Ishikawa (cell line): ENCODE measurements at regions not wholly inside any gene's neighbourhood (a gene's known extent, or its start where the extent isn't known, plus 50 kb on each side); places are given as distances from the start of the nearest gene placed in this dataset.
A peak's percentile ranks its signal among the peaks of the same experiment; 100 is the strongest.

Experiments used
- CEBPB ChIP-seq: IDR thresholded peaks from 2 replicates; pipeline ENCODE4 v1.6.1; 2012
- CREB1 ChIP-seq: IDR thresholded peaks from 2 replicates; pipeline ENCODE4 v1.6.1; 2012; ENCODE audit warnings: low read depth
- EGR1 ChIP-seq: IDR thresholded peaks from 2 replicates; pipeline ENCODE4 v1.6.1; 2012
- EP300 ChIP-seq: IDR thresholded peaks from 2 replicates; pipeline ENCODE4 v1.6.1; 2012; ENCODE audit warnings: borderline replicate concordance
- FOXM1 ChIP-seq: IDR thresholded peaks from 2 replicates; pipeline ENCODE4 v1.6.1; 2012; ENCODE audit warnings: low read depth, borderline replicate concordance
- NFIC ChIP-seq: IDR thresholded peaks from 2 replicates; pipeline ENCODE4 v1.6.1; 2012
- RAD21 ChIP-seq: IDR thresholded peaks from 2 replicates; pipeline ENCODE4 v1.6.1; 2012; ENCODE audit warnings: low read depth
- REST ChIP-seq: IDR thresholded peaks from 2 replicates; pipeline ENCODE4 v1.6.1; 2012; ENCODE audit warnings: low read depth, mild to moderate bottlenecking
- TAF1 ChIP-seq: IDR thresholded peaks from 2 replicates; pipeline ENCODE4 v1.6.1; 2012; ENCODE audit warnings: low read depth, mild to moderate bottlenecking
- TCF12 ChIP-seq: IDR thresholded peaks from 2 replicates; pipeline ENCODE4 v1.6.1; 2012; ENCODE audit warnings: low read depth
- TEAD4 ChIP-seq: IDR thresholded peaks from 2 replicates; pipeline ENCODE4 v1.6.1; 2012
- YY1 ChIP-seq: IDR thresholded peaks from 2 replicates; pipeline ENCODE4 v1.6.1; 2012; ENCODE audit warnings: low read depth
- ZBTB7A ChIP-seq: IDR thresholded peaks from 2 replicates; pipeline ENCODE4 v1.6.1; 2012; ENCODE audit warnings: low read depth
- TF ChIP-seq, protein P1 (sequence below): IDR thresholded peaks from 2 replicates; pipeline ENCODE4 v1.6.1; 2012
- TF ChIP-seq, protein P2 (sequence below): IDR thresholded peaks from 2 replicates; pipeline ENCODE4 v1.6.1; 2012

DNA sequence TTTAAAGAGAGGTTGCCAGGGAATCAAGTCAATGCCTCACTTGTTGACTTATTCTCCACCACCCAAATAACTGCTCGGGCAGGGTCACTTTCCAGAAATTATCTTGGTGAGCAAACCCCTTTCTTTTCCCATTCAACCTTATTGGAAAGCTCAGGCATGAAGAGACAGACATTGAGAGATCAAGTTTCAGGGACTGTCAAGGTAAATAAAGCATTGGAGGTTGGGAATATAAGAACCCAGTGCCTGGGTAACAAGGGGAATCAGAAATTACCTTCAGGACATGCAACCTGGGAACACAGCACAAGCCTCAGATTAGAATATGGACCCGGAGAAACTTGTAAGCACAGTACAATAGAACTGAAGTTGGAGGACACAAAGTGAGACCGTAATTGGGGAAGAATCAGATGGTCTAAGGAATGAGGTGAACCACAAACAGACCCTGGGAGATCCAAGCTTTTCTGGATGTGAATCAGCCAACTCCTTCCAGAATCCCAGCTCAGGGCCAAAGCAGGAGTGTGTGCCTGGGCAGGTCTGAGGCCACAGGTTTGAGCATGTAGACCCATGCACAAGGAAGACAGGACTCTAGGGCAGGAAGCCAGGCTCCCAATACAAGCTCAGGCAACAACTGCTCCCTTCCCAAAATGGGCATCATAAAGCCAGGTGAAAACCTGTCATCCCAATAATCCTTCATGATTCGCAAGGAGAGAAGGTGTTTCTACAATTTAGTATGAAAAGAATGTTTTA is 512.8 kb downstream of the MAFB start:
- TF ChIP-seq TAF1 (no peak), ZBTB7A (no peak), TEAD4 (no peak), NFIC (no peak), REST (no peak), RAD21 (no peak), CREB1 (no peak), TCF12 (no peak), EP300 (no peak), EGR1 (no peak), YY1 (no peak), FOXM1 (no peak), CEBPB (no peak)
- TF ChIP-seq, protein P1, sequence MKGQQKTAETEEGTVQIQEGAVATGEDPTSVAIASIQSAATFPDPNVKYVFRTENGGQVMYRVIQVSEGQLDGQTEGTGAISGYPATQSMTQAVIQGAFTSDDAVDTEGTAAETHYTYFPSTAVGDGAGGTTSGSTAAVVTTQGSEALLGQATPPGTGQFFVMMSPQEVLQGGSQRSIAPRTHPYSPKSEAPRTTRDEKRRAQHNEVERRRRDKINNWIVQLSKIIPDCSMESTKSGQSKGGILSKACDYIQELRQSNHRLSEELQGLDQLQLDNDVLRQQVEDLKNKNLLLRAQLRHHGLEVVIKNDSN = no peak
- TF ChIP-seq, protein P2, sequence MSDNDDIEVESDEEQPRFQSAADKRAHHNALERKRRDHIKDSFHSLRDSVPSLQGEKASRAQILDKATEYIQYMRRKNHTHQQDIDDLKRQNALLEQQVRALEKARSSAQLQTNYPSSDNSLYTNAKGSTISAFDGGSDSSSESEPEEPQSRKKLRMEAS = no peak

DNA sequence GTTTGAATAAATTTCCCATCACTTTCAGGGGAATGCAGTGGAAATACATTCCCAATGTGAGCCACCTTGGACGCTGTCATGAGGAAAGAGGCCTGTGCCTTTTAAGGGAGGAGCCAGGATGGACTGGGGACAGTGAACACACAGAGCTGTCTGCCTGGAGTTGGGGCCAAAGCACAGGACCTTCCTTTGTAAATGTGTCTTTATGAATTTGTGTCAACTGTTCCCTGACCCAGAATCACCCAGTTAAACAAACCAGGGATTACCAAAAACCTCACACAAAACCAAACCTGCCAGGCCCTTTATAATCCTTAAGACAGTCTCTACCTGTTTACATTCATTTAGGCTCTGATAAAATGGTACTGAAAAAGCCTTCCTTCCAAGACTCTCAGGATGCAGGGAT is 513.7 kb downstream of the MAFB start:
- TF ChIP-seq RAD21 (no peak), NFIC (no peak), TCF12 (no peak)

DNA sequence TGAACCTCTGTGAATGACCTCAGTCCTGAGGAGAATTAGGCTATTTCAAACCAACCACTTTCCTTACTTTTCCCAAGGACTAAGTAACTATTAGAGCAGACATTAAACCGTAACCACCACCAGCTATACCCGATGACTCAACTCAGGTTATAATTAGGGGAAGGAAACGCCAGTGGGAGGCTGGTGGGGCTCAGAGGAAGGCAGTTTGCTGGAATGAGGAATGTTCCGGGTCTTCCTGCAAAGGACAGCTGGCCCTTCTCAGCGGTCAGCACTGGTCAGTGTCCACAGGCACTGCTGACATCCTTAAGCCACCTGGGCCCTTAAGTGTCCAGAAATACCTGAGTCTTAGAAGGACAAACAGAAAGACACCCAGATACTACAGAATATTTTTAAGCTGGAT is 515.2 kb downstream of the MAFB start:
- no peak for TF ChIP-seq ZBTB7A
- no peak for TF ChIP-seq RAD21
- no peak for TF ChIP-seq CEBPB
- TF ChIP-seq REST = no peak

DNA sequence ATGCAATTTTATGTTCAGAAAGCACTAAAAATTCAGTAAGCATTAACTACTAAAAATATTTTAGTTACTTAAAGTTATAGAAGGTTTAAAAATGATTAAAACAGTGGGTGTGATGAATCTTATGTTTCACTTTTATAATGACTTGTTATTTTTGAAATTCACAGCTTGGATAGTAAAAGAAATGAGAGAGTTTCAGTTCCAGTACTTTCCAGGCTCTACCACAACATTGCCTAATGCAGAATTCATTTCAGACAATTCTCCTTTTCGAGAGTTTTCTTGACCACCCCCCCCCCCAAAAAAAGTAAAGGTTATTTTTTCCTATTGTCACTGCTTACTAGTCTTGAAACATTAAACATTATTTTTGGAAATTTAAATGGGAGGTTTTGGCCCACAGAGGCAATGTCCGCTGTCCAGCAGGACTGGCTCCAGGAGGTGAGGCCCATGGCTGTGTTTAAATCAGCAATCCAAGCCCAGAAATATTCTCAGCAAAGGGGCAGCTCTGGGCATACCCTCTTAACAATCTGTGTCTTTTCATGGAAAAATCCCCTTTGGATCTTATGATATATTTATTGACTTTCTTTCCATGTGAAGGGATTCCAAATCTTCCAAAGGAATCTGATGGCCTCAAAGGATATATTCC is 519.9 kb downstream of the MAFB start:
- TF ChIP-seq RAD21 (no peak), TCF12 (no peak), TAF1 (no peak), EGR1 (no peak)
- TF ChIP-seq, protein P2 = no peak

DNA sequence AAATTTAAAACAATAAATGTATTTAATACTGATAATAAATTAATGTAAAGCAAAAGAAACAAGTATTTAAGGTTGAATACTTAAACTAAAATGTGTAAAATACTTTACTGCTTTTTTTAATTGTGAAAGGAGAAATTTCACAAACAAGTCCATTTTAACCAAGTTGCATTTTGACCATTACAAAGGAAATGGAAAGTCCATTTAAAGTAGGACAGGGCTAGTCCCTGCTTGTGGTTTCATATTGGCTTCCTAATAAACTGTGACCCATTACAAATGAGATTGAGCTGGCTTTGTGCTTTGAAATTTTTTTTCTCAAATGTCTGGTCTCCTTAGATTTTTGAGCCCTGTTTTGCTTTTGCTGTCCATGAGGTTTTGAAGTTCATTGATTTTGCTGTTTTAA is 527.6 kb downstream of the MAFB start:
- TF ChIP-seq TAF1 = no peak
- TF ChIP-seq YY1 = no peak
- TF ChIP-seq FOXM1 = no peak
- TF ChIP-seq EP300 = no peak
- TF ChIP-seq, protein P1 = no peak
- no peak for TF ChIP-seq EGR1

DNA sequence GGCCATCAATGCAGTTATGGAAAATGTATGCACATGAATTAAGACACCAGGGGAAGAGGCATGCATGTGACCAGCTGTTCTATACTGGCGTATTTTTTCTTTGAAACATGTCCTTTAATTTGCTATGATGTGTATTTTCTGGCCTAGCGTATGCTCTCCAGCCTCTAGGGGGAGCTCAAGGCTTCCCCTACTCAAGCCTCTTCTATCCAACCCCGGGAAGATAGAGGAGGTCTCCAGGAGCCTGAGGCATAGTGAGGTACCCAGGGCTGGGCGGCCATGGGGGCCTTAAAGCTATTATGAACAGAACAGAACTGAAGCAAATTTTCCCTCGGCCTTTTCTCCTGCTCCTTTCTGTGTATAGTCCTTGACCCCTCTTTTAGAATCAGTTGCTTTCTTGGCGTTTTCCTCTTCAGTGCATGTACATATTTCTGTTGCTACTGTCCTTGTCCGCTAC is 528.9 kb downstream of the MAFB start:
- TF ChIP-seq RAD21 (peak; percentile 45; the same call in 1 of the 2 replicates), YY1 (no peak)

GRCh38 chr20:40159276-40159675 is 529.8 kb downstream of the MAFB start:
- TF ChIP-seq TEAD4 = no peak
- TF ChIP-seq EP300 = no peak
- TF ChIP-seq NFIC = no peak
- TF ChIP-seq, protein P1 = no peak
